Astrocyte of the spinal cord (primary cell): ENCODE measurements at regions not wholly inside any gene's neighbourhood (a gene's known extent, or its start where the extent isn't known, plus 50 kb on each side); places are given as distances from the start of the nearest gene placed in this dataset.

Source experiments
- DNase-seq: peaks from one replicate; pipeline ENCODE4 v3.0.0; 2011; ENCODE audit warnings: low read depth, low spot score
- H3K4me3 ChIP-seq: 2 replicates; pipeline ENCODE4 v1.5.1; 2011; ENCODE audit warnings: low read depth, mild to moderate bottlenecking, low read length, moderate library complexity
- in situ Hi-C: cut with HindIII; loops from 2 replicates; pipeline ENCODE4 v1.10.0; 2017; ENCODE audit warnings: low sequenced_read_pairs
- TF ChIP-seq, protein P1 (sequence below): IDR thresholded peaks from 2 replicates; pipeline ENCODE4 v1.5.1; 2012; ENCODE audit warnings: low read depth, mild to moderate bottlenecking, low read length, inconsistent platforms

DNA sequence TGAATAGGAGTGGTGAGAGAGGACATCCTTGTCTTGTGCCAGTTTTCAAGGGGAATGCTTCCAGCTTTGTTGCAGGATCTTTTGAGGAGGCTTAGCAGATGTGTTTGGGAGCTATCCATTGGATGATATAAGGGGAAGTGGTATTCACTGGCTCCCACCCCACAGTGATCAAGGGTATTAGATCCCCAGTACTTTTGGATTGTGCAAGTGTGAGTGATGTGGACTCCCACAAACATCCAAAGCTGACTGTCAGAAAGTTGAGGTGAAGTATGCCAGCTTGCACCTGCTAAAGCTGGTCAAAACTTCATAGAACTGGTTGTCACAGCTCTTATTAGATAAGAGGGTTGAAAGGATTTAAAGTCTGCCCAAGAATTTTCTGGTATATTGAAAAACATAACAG is 110.1 kb upstream of the BTG1 start:
- in situ Hi-C loops: no loop called here
- no peak overlapping the region for H3K4me3 ChIP-seq
- TF ChIP-seq, protein P1, sequence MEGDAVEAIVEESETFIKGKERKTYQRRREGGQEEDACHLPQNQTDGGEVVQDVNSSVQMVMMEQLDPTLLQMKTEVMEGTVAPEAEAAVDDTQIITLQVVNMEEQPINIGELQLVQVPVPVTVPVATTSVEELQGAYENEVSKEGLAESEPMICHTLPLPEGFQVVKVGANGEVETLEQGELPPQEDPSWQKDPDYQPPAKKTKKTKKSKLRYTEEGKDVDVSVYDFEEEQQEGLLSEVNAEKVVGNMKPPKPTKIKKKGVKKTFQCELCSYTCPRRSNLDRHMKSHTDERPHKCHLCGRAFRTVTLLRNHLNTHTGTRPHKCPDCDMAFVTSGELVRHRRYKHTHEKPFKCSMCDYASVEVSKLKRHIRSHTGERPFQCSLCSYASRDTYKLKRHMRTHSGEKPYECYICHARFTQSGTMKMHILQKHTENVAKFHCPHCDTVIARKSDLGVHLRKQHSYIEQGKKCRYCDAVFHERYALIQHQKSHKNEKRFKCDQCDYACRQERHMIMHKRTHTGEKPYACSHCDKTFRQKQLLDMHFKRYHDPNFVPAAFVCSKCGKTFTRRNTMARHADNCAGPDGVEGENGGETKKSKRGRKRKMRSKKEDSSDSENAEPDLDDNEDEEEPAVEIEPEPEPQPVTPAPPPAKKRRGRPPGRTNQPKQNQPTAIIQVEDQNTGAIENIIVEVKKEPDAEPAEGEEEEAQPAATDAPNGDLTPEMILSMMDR: no peak
- DNase-seq: no peak

DNA sequence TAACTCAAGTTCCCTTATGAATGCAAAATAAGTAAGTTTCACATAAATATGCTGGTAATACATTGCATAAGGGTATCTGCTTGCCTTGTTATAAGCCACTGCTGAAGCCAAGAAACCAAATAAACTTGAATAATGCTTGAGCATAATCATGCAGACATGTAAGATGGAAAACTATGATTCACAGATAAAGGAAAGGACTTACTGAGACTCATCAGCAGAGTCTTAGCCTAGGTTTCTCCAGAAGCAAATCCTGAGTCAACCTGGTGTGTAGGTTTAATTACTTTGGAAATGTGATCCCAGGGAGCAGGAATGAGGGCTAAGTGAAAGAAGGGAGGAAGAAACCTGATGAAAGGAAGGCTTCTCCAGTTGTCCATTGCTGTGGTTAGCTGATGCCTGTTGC is 107.7 kb upstream of the BTG1 start:
- TF ChIP-seq, protein P1: no peak
- H3K4me3 ChIP-seq: no peak overlapping the region
- in situ Hi-C loops: no loop called here
- DNase-seq: no peak

DNA sequence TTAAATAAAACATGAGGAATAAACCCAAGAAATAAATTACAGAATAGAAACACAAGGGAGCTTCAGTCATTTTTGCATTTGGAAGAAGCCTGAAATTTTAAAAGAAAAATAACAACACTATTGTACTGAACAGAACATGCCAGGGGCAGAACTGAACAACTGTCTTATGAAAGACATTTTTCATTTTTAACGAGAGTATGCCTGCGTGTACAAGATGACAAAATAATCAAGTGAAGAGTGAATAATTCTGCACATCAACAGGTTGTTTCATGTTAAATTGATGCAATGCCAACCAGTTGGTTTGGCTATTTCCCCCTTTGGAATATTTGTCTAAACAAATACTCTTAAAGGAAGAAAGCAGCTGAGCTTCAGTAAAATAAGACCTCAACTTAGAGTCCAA is 103.3 kb upstream of the BTG1 start:
- TF ChIP-seq, protein P1: no peak
- DNase-seq: no peak
- H3K4me3 ChIP-seq: no peak overlapping the region
- in situ Hi-C loops: no loop called here

DNA sequence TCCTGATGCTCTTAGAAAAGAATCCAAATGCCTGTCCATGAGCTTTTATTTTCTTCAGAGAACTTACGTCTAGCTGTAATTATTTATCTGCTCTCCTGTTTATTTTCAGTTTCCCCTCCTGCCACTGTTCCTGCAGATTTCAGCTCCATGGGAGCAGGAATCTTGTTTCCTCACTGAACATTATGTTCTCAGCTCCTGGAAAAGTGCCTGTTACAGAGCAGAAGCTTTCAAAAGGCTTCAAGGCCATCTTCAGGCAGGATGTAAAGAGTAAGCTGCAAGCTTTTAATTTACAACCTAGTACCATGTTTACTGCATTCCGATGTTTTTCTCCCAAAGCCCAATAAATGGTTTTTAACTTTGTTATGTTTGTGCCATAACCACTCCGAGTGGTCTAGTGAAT is 98.4 kb upstream of the BTG1 start:
- H3K4me3 ChIP-seq: no peak overlapping the region
- peak; percentile 72 for DNase-seq
- in situ Hi-C loops: no loop called here
- TF ChIP-seq, protein P1: no peak

DNA sequence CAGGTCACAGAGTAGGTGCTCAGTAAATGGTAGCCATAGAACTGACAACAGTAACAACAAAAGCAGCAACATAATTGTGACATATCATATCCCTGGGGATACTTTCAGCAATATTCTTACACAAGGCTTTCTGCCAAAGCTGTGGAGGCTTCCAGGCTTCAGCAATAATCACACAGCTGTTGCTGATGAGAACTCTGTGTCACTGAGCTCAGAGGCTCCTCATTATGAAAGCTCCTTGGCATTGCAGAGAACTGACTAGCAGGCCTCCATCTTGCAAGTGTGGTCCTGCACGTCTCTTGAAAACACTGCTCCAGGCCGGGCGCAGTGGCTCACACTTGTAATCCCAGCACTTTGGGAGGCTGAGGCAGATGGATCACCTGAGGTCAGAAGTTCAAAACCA is 97.3 kb upstream of the BTG1 start:
- in situ Hi-C loops: no loop called here
- DNase-seq: peak; percentile 83
- TF ChIP-seq, protein P1: no peak
- H3K4me3 ChIP-seq: no peak overlapping the region

DNA sequence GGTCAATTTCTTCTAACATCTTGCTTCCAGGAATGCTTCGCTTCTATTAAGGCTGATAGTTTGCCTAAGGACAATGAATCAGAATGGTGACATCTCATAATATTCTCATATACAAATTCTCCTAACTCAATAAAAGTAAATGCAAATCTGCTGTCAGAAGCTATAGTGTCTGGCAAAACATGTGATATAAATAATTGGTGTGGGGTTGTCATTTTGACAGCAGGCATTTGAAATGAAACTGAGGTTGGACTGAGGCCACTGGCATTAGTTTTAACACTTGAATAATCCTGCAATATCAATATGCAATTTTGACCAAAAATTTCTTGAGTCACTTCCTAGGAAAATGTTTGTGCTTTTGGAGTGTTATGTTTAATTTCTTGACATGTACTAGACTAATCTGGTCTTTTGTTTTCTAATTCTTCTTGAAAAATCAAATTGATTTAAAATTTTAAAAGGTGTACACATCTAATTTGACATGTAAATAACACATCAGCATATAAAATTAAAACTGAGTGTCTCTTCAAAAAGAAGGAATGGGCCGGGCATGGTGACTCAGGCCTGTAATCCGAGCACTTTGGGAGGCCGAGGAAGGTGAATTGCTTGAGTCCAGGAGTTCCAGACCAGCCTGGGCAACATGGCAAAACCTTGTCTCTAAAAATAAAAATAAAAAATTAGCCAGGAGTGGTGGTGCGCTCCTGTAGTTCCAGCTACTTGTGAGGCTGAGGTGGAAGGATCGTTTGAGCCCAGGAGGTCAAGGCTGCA is 92.3 kb upstream of the BTG1 start:
- in situ Hi-C loops: no loop called here
- DNase-seq: no peak
- TF ChIP-seq, protein P1: no peak
- H3K4me3 ChIP-seq: no peak overlapping the region

DNA sequence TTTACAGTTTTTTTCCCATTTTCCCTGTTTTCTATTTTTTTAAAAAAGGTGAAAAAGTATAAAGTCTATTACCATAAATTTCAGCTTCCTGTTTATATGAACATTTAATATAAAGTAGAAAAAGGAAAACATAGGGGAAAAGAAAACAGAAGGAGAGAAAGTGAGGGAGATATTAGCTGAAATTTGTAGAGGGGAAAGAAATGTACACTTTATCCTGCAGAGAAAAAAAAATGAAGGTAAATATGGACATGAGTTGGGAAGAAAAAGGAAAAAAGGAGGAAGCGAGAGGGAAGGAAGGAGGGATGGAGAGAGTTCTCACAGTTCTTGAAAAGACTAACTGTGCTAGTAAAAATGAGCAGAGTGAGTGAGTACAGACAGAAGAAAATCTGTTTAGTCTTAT is 91.6 kb upstream of the BTG1 start:
- in situ Hi-C loops: no loop called here
- DNase-seq: no peak
- no peak overlapping the region for H3K4me3 ChIP-seq
- TF ChIP-seq, protein P1: no peak
